ENCODE measurements at regions not wholly inside any gene's neighbourhood (a gene's known extent, or its start where the extent isn't known, plus 50 kb on each side); places are given as distances from the start of the nearest gene placed in this dataset.

- Mint-ChIP-seq H3K9me3 (no peaks in the 10 kb centered on the region), H3K27ac (ENCODE audit: unreplicated experiment) (no peak overlapping the region), H3K4me3 (no peak overlapping the region)
These were observed 359.6 kb upstream of the SLC24A2 start for GRCh38 chr9:20148416-20148815.

DNA sequence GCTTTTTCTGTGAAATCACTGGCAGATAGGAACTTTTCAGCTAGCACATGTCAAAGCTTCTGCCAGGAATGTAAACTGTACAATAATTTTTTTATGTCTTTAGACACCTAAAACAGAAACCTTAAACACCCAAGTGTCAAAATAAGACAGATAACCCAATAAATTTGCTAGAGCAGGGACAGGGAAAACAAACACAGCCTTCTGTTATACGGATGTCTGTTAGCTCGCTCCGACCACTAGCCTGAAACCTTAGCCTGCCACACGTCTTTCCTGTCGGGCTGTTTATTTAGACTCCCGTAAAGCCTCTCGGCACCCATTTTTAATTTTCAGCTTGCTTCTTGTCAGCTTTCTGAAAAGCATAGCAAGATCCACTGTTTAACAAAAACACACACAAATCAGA, 355.4 kb upstream of the SLC24A2 start:
- no peaks in the 10 kb centered on the region for H3K9me3 Mint-ChIP-seq

More at GRCh38 chr9:20148416-20148815, 359.6 kb upstream of the SLC24A2 start:
- TF ChIP-seq CTCF (conservative IDR thresholded peaks at IDR 0.05): no peak
- H3K27me3 Mint-ChIP-seq (ENCODE audit: low read depth): no peaks in the 10 kb centered on the region
- H3K4me1 Mint-ChIP-seq: peaks cover 18% of the 10 kb centered on the region
- no peak for DNase-seq (ENCODE audit: low read depth, low spot score)
- no peaks in the 10 kb centered on the region for H3K36me3 Mint-ChIP-seq (ENCODE audit: low read depth)

DNA sequence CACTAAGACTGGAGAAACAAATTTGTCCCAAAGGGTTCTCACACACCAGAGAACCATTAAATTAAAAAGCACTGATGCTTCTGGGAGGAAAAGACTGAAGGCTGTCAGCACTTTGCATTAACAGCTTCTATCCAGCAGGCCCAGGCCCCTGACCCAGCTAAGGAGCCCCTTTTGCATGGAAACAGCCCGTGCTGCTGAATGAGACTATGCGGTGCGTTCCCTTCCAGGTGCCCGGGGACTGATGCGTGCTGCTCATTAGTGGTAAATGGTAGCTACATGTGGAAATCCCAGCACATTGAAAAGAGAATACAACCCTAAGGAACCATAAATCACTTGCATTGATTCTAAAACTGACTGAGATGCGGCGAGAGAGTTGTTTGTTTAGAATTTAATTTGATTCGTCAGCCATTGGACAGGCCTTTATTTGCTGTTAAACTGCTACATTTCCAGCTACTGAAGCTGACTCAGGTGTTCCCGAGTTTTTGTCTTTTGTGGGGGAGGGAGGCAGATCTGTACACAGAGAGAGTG, 351.0 kb upstream of the SLC24A2 start:
- Mint-ChIP-seq H3K27ac (ENCODE audit: unreplicated experiment) (no peak overlapping the region), H3K27me3 (ENCODE audit: low read depth) (no peaks in the 10 kb centered on the region)

More for the DNA sequence above, 355.4 kb upstream of the SLC24A2 start:
- Mint-ChIP-seq H3K4me1 (peaks cover 26% of the 10 kb centered on the region), H3K27me3 (ENCODE audit: low read depth) (no peaks in the 10 kb centered on the region), H3K4me3 (no peak overlapping the region), H3K27ac (ENCODE audit: unreplicated experiment) (no peak overlapping the region), H3K36me3 (ENCODE audit: low read depth) (no peaks in the 10 kb centered on the region)
- TF ChIP-seq CTCF (conservative IDR thresholded peaks at IDR 0.05): no peak
- no peak for DNase-seq (ENCODE audit: low read depth, low spot score)

GRCh38 chr9:20138841-20139240, 350.0 kb upstream of the SLC24A2 start:
- no peak overlapping the region for H3K4me3 Mint-ChIP-seq
- no peaks in the 10 kb centered on the region for H3K36me3 Mint-ChIP-seq (ENCODE audit: low read depth)
- H3K9me3 Mint-ChIP-seq: no peaks in the 10 kb centered on the region
- TF ChIP-seq CTCF (conservative IDR thresholded peaks at IDR 0.05): no peak
- no peak for DNase-seq (ENCODE audit: low read depth, low spot score)
- H3K4me1 Mint-ChIP-seq: peaks cover 10% of the 10 kb centered on the region
- H3K27ac Mint-ChIP-seq (ENCODE audit: unreplicated experiment): no peak overlapping the region
- no peaks in the 10 kb centered on the region for H3K27me3 Mint-ChIP-seq (ENCODE audit: low read depth)

More for the DNA sequence above, 351.0 kb upstream of the SLC24A2 start:
- Mint-ChIP-seq H3K4me1 (peaks cover 20% of the 10 kb centered on the region), H3K36me3 (ENCODE audit: low read depth) (no peaks in the 10 kb centered on the region), H3K9me3 (no peaks in the 10 kb centered on the region), H3K4me3 (no peak overlapping the region)
- DNase-seq (ENCODE audit: low read depth, low spot score): no peak
- no peak for TF ChIP-seq CTCF (conservative IDR thresholded peaks at IDR 0.05)

- no peaks in the 10 kb centered on the region for H3K36me3 Mint-ChIP-seq (ENCODE audit: low read depth)
These were observed 349.3 kb upstream of the SLC24A2 start for GRCh38 chr9:20138116-20138515.

More at GRCh38 chr9:20138116-20138515, 349.3 kb upstream of the SLC24A2 start:
- Mint-ChIP-seq H3K4me3 (no peak overlapping the region), H3K9me3 (no peaks in the 10 kb centered on the region), H3K27ac (ENCODE audit: unreplicated experiment) (no peak overlapping the region), H3K27me3 (ENCODE audit: low read depth) (no peaks in the 10 kb centered on the region), H3K4me1 (peaks cover 8% of the 10 kb centered on the region)
- DNase-seq (ENCODE audit: low read depth, low spot score): no peak
- TF ChIP-seq CTCF (conservative IDR thresholded peaks at IDR 0.05): no peak
